ENCODE measurements at regions not wholly inside any gene's neighbourhood (a gene's known extent, or its start where the extent isn't known, plus 50 kb on each side); places are given as distances from the start of the nearest gene placed in this dataset.

- H3K4me3 ChIP-seq (ENCODE audit: low read depth, low read length) = no peak overlapping the region
- no peak for TF ChIP-seq CTCF (IDR thresholded peaks at IDR 0.05; ENCODE audit: insufficient read depth, low read length)
- no peak for DNase-seq (ENCODE audit: low read depth)
Measured at GRCh38 chr17:52762794-52763167, 604.3 kb upstream of the CA10 start.

GRCh38 chr17:52762147-52762793 is 603.8 kb upstream of the CA10 start:
- no peak overlapping the region for H3K4me3 ChIP-seq (ENCODE audit: low read depth, low read length)
- no peak for DNase-seq (ENCODE audit: low read depth)
- TF ChIP-seq CTCF (IDR thresholded peaks at IDR 0.05; ENCODE audit: insufficient read depth, low read length) = no peak

- no peak for TF ChIP-seq CTCF (IDR thresholded peaks at IDR 0.05; ENCODE audit: insufficient read depth, low read length)
- H3K4me3 ChIP-seq (ENCODE audit: low read depth, low read length) = no peak overlapping the region
- DNase-seq (ENCODE audit: low read depth) = no peak
Measured at GRCh38 chr17:52759864-52760263, 601.4 kb upstream of the CA10 start.

- no peak for DNase-seq (ENCODE audit: low read depth)
- no peak overlapping the region for H3K4me3 ChIP-seq (ENCODE audit: low read depth, low read length)
- no peak for TF ChIP-seq CTCF (IDR thresholded peaks at IDR 0.05; ENCODE audit: insufficient read depth, low read length)
Measured at GRCh38 chr17:52758481-52758880, 600.0 kb upstream of the CA10 start.

GRCh38 chr17:52756746-52757145 is 598.2 kb upstream of the CA10 start:
- H3K4me3 ChIP-seq (ENCODE audit: low read depth, low read length) = no peak overlapping the region
- no peak for TF ChIP-seq CTCF (IDR thresholded peaks at IDR 0.05; ENCODE audit: insufficient read depth, low read length)
- DNase-seq (ENCODE audit: low read depth) = no peak

GRCh38 chr17:52754838-52755237 is 596.3 kb upstream of the CA10 start:
- no peak for TF ChIP-seq CTCF (IDR thresholded peaks at IDR 0.05; ENCODE audit: insufficient read depth, low read length)
- DNase-seq (ENCODE audit: low read depth) = no peak
- no peak overlapping the region for H3K4me3 ChIP-seq (ENCODE audit: low read depth, low read length)

- DNase-seq (ENCODE audit: low read depth) = no peak
- TF ChIP-seq CTCF (IDR thresholded peaks at IDR 0.05; ENCODE audit: insufficient read depth, low read length) = no peak
Measured at GRCh38 chr17:52751051-52751450, 592.5 kb upstream of the CA10 start.

More at GRCh38 chr17:52751051-52751450, 592.5 kb upstream of the CA10 start:
- no peak overlapping the region for H3K4me3 ChIP-seq (ENCODE audit: low read depth, low read length)
